ENCODE measurements at regions not wholly inside any gene's neighbourhood (a gene's known extent, or its start where the extent isn't known, plus 50 kb on each side); places are given as distances from the start of the nearest gene placed in this dataset.

GRCh38 chr13:52949044-52949443 lies 79.6 kb upstream of the OLFM4 start:
- H3K27me3 ChIP-seq (ENCODE audit: control insufficient read depth in 2 of 2, insufficient read depth in 2 of 2, low read length in 2 of 2): no peaks in the 10 kb centered on the region
- FAIRE-seq (no peak), DNase-seq (ENCODE audit: low read depth, low spot score) (no peak)
- POLR2A ChIA-PET: no interaction called here
- CTCF ChIA-PET: no interaction called here
- H3K4me2 ChIP-seq (ENCODE audit: insufficient read depth, low read length): no peak overlapping the region
- H3K9me1 ChIP-seq (replicated peaks; ENCODE audit: control insufficient read depth, extremely low read depth, insufficient read depth, low read length): no peaks in the 10 kb centered on the region
- no peaks in the 10 kb centered on the region for H3K36me3 ChIP-seq (ENCODE audit: control insufficient read depth in 2 of 2, extremely low read depth in 1 of 2, insufficient read depth in 2 of 2, low read length in 2 of 2)
- no peak overlapping the region for H3K4me3 ChIP-seq (replicated peaks in 1 of 3; ENCODE audit: insufficient read depth in 1 of 3, low read depth in 1 of 3, low read length in 3 of 3)
- dilution Hi-C loops (cut with MboI; ENCODE audit: extremely low pct_ligation_motif_present, low sequenced_read_pairs) (no loop called here), intact Hi-C loops (cut with micrococcal nuclease) (no loop called here)
- no peak overlapping the region for H2AFZ ChIP-seq (ENCODE audit: low read depth, low read length)
- no peak for TF ChIP-seq POLR2AphosphoS5 (IDR thresholded peaks at IDR 0.05; ENCODE audit: insufficient read depth, low read depth, low read length)
- TF ChIP-seq POLR2A (IDR thresholded peaks at IDR 0.05; ENCODE audit: low read depth, low read length): no peak
- TF ChIP-seq JUN (IDR thresholded peaks at IDR 0.05; ENCODE audit: borderline replicate concordance, insufficient read depth, insufficient read length, low read depth): no peak
- no peak for TF ChIP-seq GATA2 (IDR thresholded peaks at IDR 0.05; ENCODE audit: insufficient read depth, insufficient read length, low read depth, low read length)
- H3K79me2 ChIP-seq (ENCODE audit: control insufficient read depth, insufficient read depth, low read length): no peaks in the 10 kb centered on the region
- H3K9ac ChIP-seq (replicated peaks; ENCODE audit: extremely low read depth, insufficient read depth, low read length): no peak overlapping the region
- no peaks in the 10 kb centered on the region for H4K20me1 ChIP-seq (replicated peaks; ENCODE audit: control insufficient read depth, extremely low read depth, insufficient read depth, low read length)
- H3K27ac ChIP-seq (ENCODE audit: insufficient read depth, low read depth, low read length): no peak overlapping the region
- H3K4me1 ChIP-seq (ENCODE audit: control insufficient read depth, extremely low read depth, insufficient read depth, low read length): no peaks in the 10 kb centered on the region
- H3K9me3 ChIP-seq (replicated peaks; ENCODE audit: control insufficient read depth, insufficient read depth, low read length): no peaks in the 10 kb centered on the region
- no TSS peak for BruUV-seq (replicated peaks)

DNA sequence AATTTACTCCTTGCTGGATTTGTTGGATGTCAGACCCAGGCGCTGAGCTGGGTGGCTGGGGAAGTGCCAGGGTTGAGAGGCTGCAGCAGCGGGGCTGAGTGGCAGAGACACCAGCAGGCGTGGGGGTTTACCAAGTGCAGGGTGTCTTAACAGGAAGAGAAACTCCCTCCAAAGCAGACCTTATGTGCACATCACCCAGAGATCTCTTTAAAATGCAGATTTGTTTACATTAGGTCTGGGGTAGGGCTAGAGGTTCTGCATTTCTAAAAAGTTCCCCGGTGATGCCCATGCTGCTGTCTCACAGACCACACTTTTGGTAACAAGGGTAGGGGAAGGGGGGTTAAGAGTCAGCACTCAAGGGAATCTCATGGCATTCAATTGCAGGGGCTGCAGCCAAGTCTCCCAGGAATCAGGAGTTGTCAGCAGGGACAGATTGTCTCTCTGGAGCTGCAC lies 80.7 kb upstream of the OLFM4 start:
- H3K4me1 ChIP-seq (ENCODE audit: control insufficient read depth, extremely low read depth, insufficient read depth, low read length): no peaks in the 10 kb centered on the region
- no peaks in the 10 kb centered on the region for H4K20me1 ChIP-seq (replicated peaks; ENCODE audit: control insufficient read depth, extremely low read depth, insufficient read depth, low read length)
- ChIA-PET CTCF (no interaction called here), POLR2A (no interaction called here)
- TF ChIP-seq, protein P1, sequence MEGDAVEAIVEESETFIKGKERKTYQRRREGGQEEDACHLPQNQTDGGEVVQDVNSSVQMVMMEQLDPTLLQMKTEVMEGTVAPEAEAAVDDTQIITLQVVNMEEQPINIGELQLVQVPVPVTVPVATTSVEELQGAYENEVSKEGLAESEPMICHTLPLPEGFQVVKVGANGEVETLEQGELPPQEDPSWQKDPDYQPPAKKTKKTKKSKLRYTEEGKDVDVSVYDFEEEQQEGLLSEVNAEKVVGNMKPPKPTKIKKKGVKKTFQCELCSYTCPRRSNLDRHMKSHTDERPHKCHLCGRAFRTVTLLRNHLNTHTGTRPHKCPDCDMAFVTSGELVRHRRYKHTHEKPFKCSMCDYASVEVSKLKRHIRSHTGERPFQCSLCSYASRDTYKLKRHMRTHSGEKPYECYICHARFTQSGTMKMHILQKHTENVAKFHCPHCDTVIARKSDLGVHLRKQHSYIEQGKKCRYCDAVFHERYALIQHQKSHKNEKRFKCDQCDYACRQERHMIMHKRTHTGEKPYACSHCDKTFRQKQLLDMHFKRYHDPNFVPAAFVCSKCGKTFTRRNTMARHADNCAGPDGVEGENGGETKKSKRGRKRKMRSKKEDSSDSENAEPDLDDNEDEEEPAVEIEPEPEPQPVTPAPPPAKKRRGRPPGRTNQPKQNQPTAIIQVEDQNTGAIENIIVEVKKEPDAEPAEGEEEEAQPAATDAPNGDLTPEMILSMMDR (IDR thresholded peaks at IDR 0.05; ENCODE audit: extremely low read depth in 1 of 2, insufficient read depth in 1 of 2, low read depth in 1 of 2, low read length in 2 of 2): no peak
- no peak for TF ChIP-seq GATA2 (IDR thresholded peaks at IDR 0.05; ENCODE audit: insufficient read depth, insufficient read length, low read depth, low read length)
- no peak for TF ChIP-seq FOS (IDR thresholded peaks at IDR 0.05; ENCODE audit: borderline replicate concordance, insufficient read depth, low read length)
- TF ChIP-seq POLR2AphosphoS5 (IDR thresholded peaks at IDR 0.05; ENCODE audit: insufficient read depth, low read depth, low read length): no peak
- TF ChIP-seq MYC (IDR thresholded peaks at IDR 0.05; ENCODE audit: low read depth, low read length): no peak
- no peak for TF ChIP-seq POLR2A (IDR thresholded peaks at IDR 0.05; ENCODE audit: low read depth, low read length)
- no peak for TF ChIP-seq EZH2 (IDR thresholded peaks at IDR 0.05; ENCODE audit: borderline replicate concordance, low read depth, low read length, severe bottlenecking)
- no peak for TF ChIP-seq JUN (IDR thresholded peaks at IDR 0.05; ENCODE audit: borderline replicate concordance, insufficient read depth, insufficient read length, low read depth)
- no peak for TF ChIP-seq MAX (IDR thresholded peaks at IDR 0.05; ENCODE audit: insufficient read depth, insufficient read length)
- no peak overlapping the region for H3K4me2 ChIP-seq (ENCODE audit: insufficient read depth, low read length)
- FAIRE-seq (no peak), DNase-seq (ENCODE audit: low read depth, low spot score) (no peak)
- H3K79me2 ChIP-seq (ENCODE audit: control insufficient read depth, insufficient read depth, low read length): no peaks in the 10 kb centered on the region
- no TSS peak for BruUV-seq (replicated peaks)
- H3K4me3 ChIP-seq (replicated peaks in 1 of 3; ENCODE audit: insufficient read depth in 1 of 3, low read depth in 1 of 3, low read length in 3 of 3): no peak overlapping the region
- H3K9ac ChIP-seq (replicated peaks; ENCODE audit: extremely low read depth, insufficient read depth, low read length): no peak overlapping the region
- no peaks in the 10 kb centered on the region for H3K36me3 ChIP-seq (ENCODE audit: control insufficient read depth in 2 of 2, extremely low read depth in 1 of 2, insufficient read depth in 2 of 2, low read length in 2 of 2)
- no peaks in the 10 kb centered on the region for H3K27me3 ChIP-seq (ENCODE audit: control insufficient read depth in 2 of 2, insufficient read depth in 2 of 2, low read length in 2 of 2)
- H2AFZ ChIP-seq (ENCODE audit: low read depth, low read length): no peak overlapping the region
- dilution Hi-C loops (cut with MboI; ENCODE audit: extremely low pct_ligation_motif_present, low sequenced_read_pairs): no loop called here
- intact Hi-C loops (cut with micrococcal nuclease): no loop called here
- H3K27ac ChIP-seq (ENCODE audit: insufficient read depth, low read depth, low read length): no peak overlapping the region
- H3K9me1 ChIP-seq (replicated peaks; ENCODE audit: control insufficient read depth, extremely low read depth, insufficient read depth, low read length): no peaks in the 10 kb centered on the region
- no peaks in the 10 kb centered on the region for H3K9me3 ChIP-seq (replicated peaks; ENCODE audit: control insufficient read depth, insufficient read depth, low read length)

Measured in endothelial cell of umbilical vein (primary cell).